ENCODE measurements at regions not wholly inside any gene's neighbourhood (a gene's known extent, or its start where the extent isn't known, plus 50 kb on each side); places are given as distances from the start of the nearest gene placed in this dataset.
"Not testable (repeated sequence)": the region's sequence is repeated elsewhere in the genome, so short reads cannot be mapped to it uniquely, and the experiment has no call there.

DNA sequence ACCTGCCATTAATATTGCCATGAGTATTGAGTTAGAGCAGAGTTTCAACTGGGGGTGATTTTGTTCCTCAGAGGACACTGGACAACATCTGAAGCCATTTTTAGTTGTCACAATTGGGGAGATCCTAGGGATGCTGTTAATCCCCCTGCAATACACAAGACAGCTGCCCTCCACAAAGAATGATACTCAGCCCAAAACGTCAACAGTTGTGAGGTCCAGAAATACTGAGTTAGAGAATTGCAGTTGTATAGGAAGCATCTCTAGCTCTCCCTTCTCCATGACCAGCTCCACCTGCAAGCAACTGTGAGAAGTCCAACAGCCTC is 614.0 kb upstream of the CDH5 start:
- no peak for DNase-seq

DNA sequence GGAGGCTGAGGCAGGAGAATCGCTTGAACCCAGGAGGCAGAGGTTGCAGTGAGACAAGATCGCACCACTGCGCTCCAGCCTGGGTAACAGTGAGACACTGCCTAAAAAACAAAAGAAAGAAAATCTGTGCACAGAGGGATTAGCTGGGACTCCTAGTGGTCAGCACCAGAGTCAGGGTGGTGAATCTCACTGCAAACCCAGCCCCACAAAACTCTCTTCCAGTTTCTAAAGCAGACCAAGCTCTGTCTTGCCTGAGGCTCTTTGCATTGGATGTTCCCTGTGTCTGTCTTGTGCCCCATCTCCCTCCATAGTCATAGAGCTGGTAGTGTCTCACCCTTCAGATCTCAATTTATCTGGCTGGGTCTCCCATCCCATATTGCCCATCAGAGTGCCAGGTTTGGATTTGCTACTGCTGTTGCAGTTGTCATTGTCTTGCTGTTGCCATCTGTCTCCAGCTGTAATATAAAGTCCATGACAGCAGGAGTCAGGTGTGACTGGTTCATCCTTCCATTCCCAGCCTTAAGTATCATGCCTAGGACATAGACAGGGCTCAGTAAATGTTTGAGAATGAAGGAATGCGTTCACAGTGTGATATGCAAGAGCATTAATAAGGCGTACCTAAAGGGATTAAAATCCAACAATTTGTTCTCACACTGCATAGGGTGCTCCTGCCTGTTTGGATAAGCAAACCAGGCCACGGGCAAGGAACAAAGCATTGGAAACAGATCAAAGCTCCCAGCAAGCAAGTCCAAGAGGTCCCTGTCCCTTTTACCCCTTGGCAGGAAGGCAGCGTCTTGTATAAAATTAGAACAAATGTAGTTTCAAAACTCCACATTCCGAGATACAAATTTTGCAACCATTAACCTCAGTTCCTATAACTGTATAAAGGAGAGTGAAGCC is 614.6 kb upstream of the CDH5 start:
- no peak for DNase-seq

- no peak for DNase-seq
Measured at GRCh38 chr16:65749506-65749905, 617.0 kb upstream of the CDH5 start.

- no peak for DNase-seq
Measured at GRCh38 chr16:65746941-65747340, 619.5 kb upstream of the CDH5 start.

GRCh38 chr16:65745201-65745708 is 621.2 kb upstream of the CDH5 start:
- DNase-seq, result no peak

GRCh38 chr16:65744401-65744800 is 622.1 kb upstream of the CDH5 start:
- DNase-seq, result no peak

DNA sequence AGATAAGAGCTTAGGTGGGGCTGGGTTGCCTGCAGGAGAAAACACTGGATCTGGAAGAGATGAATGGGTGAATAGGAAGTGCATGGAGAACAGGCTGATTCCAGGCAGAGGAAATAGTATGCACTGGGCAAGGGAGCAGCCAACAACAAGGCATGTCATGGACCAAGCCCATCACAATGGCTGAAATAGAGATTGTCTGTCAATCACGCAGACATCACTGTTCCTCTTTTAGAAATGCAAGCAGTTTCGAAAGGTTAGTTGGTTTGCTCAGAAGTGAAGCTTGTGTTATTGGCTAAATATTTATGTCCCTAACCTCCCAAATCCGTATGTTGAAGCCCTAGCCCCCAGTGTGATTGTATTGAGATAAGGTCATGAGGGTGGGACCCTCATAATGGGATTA is 621.7 kb upstream of the CDH11 start:
- DNase-seq, result no peak

- no peak for DNase-seq
Measured at GRCh38 chr16:65740711-65741110, 618.8 kb upstream of the CDH11 start.

DNA sequence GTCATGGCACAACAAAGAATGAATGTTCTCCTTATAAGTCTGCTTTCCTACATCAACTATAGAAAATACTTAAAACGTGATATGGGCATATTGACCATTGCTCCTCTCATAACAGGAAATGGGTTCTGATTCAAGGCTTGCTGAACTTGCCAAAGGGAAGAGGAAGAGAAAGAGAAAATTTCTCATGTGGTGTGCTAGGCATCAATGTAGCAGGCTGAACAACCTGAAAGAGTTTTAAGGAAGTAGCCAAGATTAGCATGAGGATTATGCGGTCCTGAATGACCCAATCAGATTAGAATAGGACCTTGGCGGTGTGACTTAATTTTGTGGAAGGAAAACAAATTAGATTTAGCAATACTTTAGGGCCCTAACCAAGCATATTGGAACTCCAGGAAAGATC is 617.7 kb upstream of the CDH11 start:
- no peak for DNase-seq

DNA sequence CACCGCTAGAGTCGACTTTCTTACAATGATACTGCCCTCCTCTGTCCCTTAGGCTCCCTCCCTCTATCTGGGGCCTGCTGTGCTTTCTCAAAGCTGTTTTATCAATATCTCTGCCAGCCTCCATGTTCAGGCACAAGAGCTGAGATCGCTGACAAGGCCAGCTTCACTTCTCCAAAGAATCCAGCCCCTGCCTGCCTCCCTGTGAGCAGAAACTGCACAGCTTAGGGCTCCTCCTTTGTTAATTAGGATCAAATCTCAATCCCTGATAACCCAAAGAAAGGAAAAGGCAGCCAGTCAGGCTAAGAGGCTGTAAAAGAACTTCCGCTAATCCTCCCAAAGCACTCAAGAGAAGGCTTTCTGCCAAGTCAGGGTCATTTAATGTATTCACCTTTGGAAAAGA is 616.0 kb upstream of the CDH11 start:
- no peak for DNase-seq

GRCh38 chr16:65735615-65736014 is 613.8 kb upstream of the CDH11 start:
- DNase-seq, result not testable (repeated sequence)

- no peak for DNase-seq
Measured at GRCh38 chr16:65733721-65734120, 611.9 kb upstream of the CDH11 start.

DNA sequence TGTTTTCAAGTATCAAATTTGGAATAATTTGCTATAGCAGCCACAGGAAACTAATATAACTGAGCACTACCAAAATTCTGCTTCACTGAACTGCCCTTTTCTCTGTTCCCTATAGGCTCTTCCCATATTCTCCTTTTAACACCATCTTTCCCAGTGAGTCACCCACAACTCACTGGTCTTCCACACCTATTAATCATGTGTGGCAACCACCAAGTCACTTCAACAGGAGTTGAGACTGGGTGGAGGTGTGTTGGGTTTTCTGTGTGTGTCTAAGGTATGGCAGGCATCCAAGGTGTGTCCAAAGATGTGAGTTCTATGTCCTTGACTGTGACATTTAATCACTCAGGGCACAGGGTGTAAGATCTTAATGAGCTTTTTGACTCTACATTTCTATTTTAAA is 610.0 kb upstream of the CDH11 start:
- no peak for DNase-seq

DNA sequence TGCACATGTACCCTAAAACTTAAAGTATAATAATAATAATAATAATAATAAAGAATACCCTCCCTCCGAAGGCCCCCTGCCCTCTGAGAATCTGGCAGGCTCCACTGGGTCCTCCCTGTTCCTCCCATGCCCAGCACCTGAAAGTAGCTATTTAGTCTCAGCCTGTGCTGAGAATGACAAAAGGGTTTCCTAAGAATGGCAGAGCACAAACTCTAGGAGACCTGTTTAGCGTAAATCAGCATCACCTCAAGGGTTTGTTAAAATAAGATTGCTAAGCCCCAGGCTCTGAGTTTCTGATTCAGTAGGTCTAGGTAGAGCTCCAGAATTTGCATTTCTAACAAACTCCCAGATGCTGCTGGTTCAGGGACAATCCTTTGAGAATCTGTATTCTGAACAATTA is 606.8 kb upstream of the CDH11 start:
- DNase-seq, result no peak

DNA sequence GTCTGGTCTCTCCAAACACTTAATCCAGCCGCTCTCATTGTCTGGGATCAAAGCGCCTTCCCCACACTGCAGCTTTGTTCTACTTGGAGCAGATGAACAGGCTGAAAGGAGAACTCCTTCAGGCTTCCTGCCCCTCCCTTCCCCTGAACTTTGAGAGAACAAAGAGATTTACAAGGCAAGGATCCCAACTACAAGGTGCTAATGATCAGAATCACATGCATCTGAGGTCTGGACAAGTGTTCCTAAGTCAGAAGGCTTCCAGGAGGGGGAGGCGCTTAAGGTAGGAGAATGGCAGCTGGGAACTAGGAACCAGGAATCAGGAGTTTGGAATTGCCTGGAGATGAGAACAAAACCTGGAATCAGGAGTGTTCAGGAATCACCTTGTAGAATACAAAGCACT is 606.3 kb upstream of the CDH11 start:
- DNase-seq, result no peak

DNA sequence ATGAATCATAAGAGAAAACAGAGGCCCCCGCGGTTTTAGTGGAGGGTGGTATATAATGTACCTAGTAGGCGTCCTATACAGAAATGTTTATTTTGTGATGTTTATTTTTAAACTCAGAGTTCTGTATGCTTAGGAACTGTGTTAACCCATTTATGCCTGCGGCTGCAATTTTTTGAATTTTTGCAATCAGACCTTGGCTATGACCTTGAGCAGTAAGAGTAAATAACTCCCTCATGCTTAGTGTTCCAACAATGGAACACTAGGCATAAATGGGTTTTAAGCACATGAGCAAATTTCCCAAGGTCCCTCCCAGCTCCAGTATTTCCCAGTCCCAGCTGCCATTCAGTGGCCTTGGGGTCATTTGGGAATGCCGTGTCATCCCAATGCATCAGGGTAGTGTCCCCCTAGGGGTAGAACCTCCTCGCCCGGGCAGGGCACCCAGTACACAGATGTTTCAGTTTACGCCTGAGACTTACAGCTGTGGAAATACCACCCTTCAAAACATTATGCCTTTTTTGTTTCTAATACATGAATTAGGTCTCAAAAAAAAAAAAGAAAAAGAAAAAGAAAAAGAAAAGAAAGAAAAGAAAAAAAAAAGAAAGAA is 605.8 kb upstream of the CDH11 start:
- DNase-seq, result no peak

DNA sequence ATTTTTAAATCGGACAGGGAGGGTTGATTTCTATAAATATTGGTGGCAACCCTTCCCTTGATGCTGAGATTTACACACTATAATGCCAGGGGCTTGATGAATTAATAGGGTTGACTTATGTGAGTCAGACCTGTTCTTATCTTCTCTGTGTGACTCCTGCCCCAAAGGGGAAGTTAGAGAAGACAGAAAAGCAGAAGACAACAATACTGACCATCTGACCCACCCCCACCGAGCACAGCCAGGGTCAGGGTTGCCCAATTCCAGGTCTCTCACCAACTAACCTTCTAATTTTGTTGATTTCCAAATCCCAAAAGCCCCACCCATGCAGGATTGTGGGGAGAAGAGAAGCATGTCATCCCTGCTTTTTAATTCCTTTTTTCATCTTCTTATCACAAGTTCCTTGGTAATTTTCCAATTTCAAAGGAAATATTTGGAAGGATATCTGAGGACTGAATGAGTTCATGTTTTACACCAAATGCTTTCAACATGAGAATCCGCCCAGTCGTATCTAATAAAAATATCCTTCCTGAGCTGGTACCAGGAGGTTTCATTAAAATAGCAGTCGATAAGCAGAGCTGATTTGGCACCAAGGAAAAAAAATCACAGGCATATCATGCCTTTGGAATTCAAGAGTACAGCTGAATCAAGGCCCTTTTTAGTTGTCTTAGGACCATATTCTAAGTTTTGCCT is 603.4 kb upstream of the CDH11 start:
- DNase-seq, result no peak

GRCh38 chr16:65722429-65722828 is 600.6 kb upstream of the CDH11 start:
- DNase-seq, result no peak

GRCh38 chr16:65717846-65718245 is 596.0 kb upstream of the CDH11 start:
- DNase-seq, result no peak

DNA sequence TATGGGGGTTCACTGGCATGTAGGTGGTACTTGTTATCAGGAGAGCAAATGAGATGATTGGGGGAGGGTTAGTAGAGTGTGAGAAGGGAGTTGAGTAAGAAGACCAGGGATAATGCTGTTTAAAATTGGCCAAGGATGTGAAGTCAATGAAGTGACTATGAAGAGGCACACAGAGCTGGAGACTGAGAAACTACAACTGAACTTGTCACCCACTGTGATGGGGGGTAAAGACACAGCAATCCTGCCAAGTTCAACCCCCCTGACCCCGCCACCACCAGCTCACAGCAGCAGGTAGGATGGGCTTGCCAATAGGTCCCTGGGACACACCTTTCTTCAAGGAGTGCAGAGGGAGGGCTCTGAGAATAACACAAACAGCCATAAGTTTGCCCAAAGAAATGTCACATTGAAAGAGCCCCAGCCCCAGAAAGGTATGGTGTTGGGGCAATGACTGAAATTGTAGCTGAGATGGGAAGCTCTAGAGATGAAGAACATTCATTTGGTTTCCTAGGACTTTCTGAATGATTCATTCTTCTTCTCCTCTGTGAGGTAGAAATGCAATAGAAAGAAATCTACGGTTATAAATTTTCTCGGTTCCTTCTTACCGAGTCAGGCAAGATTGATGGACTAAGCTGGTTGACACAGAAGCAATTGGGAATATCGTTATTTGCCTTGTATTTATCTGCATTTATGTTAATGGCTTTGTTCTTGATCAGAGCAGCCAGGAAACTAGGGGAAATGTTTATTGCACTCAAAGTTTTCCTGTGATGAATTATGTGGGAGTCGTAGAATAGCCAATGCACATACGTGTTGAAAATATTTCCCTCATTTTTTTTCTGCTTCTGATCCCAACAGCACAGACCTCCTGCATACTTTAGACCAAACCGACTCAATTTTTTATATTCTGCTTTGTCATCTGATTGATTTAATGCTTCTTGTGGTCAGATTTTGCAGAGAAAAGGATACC is 595.2 kb upstream of the CDH11 start:
- no peak for DNase-seq

GRCh38 chr16:65713181-65713808 is 591.4 kb upstream of the CDH11 start:
- DNase-seq, result no peak

- DNase-seq, result no peak
Measured at GRCh38 chr16:65710107-65710506, 588.2 kb upstream of the CDH11 start.
